HCT116 (cell line): ENCODE measurements at regions not wholly inside any gene's neighbourhood (a gene's known extent, or its start where the extent isn't known, plus 50 kb on each side); places are given as distances from the start of the nearest gene placed in this dataset.

Source experiments
- ATF3 ChIP-seq: IDR thresholded peaks from 2 replicates; pipeline ENCODE4 v1.6.1; 2012
- ELF1 ChIP-seq: IDR thresholded peaks from 2 replicates; pipeline ENCODE4 v1.6.1; 2012; ENCODE audit warnings: low read depth, borderline replicate concordance
- EZH2 ChIP-seq: fragments of 200-600 bp; sonication (generic); IDR thresholded peaks from 2 replicates; pipeline ENCODE4 v1.6.1; 2017; ENCODE audit warnings: antibody characterized with exemption, mixed run types
- POLR2A ChIP-seq: IDR thresholded peaks from 2 replicates; pipeline ENCODE4 v1.7.0; 2011; ENCODE audit warnings: borderline replicate concordance; ENCODE audit not compliant: insufficient read depth, insufficient read length; ENCODE audit errors: extremely low read depth
- POLR2AphosphoS5 ChIP-seq: IDR thresholded peaks from 2 replicates; pipeline ENCODE4 v1.6.1; 2011; ENCODE audit warnings: mild to moderate bottlenecking, low read depth, low read length, moderate library complexity
- RAD21 ChIP-seq: IDR thresholded peaks from 2 replicates; pipeline ENCODE4 v1.6.1; 2012; ENCODE audit warnings: low read depth, mild to moderate bottlenecking
- SIN3A ChIP-seq: IDR thresholded peaks from 2 replicates; pipeline ENCODE4 v1.6.1; 2012; ENCODE audit warnings: low read depth
- SP1 ChIP-seq: IDR thresholded peaks from 2 replicates; pipeline ENCODE4 v1.6.1; 2012; ENCODE audit warnings: low read depth
- TCF7L2 ChIP-seq: IDR thresholded peaks from 2 replicates; pipeline ENCODE4 v1.7.0; 2011; ENCODE audit warnings: borderline replicate concordance, inconsistent platforms; ENCODE audit not compliant: insufficient read depth, insufficient read length; ENCODE audit errors: extremely low read depth
- YY1 ChIP-seq: IDR thresholded peaks from 2 replicates; pipeline ENCODE4 v1.6.1; 2011; ENCODE audit warnings: low read length, low read depth, moderate library complexity, mild to moderate bottlenecking; ENCODE audit not compliant: insufficient replicate concordance; ENCODE audit errors: extremely low read depth
- ZFX ChIP-seq: fragments of 450-650 bp; IDR thresholded peaks from 2 replicates; pipeline ENCODE4 v1.6.1; 2017
- TF ChIP-seq, protein P1 (sequence below), 3 experiments: fragments of 200-600 bp in 1 of 3; sonication (generic) in 1 of 3; IDR thresholded peaks in 2 of 3; conservative IDR thresholded peaks in 1 of 3; 2 replicates each; pipeline ENCODE4 v1.5.1; 2012 to 2017; ENCODE audit warnings: low read depth in 2 of 3, low read length in 2 of 3, antibody characterized with exemption in 1 of 3, borderline replicate concordance in 1 of 3, control low read depth in 1 of 3, mild to moderate bottlenecking in 1 of 3, mixed read lengths in 1 of 3, mixed run types in 1 of 3, moderate library complexity in 1 of 3; ENCODE audit not compliant: insufficient read depth in 1 of 3
- TF ChIP-seq, protein P2 (sequence below): IDR thresholded peaks from 2 replicates; pipeline ENCODE4 v1.6.1; 2012; ENCODE audit warnings: low read depth

DNA sequence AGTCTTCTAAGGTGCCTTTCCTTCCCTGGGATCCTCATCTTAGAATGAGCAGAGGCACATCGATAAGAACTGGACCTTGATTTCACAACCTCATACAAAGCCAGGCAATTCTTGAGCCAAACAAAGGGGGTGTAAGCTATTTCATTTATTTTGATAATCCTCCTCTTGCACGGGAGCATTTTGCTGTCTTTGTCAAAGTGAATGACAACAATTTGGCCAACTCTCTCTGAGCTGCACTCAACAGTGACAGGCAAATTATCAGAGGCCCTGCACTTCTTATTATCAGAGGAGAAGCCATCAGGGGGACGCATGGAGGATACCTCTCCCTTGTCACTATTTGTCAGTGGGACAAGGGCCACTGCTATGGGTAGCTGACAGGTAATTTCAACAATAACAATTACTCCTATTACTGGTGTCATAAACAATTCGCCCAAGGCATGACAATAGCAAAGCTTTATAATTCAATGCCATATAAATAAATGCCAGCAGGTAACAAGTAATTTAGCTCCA lies 260.4 kb downstream of the MEIS1 start:
- no peak for TF ChIP-seq EZH2
- TF ChIP-seq, protein P1, sequence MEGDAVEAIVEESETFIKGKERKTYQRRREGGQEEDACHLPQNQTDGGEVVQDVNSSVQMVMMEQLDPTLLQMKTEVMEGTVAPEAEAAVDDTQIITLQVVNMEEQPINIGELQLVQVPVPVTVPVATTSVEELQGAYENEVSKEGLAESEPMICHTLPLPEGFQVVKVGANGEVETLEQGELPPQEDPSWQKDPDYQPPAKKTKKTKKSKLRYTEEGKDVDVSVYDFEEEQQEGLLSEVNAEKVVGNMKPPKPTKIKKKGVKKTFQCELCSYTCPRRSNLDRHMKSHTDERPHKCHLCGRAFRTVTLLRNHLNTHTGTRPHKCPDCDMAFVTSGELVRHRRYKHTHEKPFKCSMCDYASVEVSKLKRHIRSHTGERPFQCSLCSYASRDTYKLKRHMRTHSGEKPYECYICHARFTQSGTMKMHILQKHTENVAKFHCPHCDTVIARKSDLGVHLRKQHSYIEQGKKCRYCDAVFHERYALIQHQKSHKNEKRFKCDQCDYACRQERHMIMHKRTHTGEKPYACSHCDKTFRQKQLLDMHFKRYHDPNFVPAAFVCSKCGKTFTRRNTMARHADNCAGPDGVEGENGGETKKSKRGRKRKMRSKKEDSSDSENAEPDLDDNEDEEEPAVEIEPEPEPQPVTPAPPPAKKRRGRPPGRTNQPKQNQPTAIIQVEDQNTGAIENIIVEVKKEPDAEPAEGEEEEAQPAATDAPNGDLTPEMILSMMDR (IDR thresholded peaks at IDR 0.05 in 2 of 3, conservative IDR thresholded peaks at IDR 0.05 in 1 of 3; ENCODE audit: borderline replicate concordance in 1 of 3, insufficient read depth in 1 of 3, low read depth in 2 of 3, low read length in 2 of 3), result no peak
- no peak for TF ChIP-seq ELF1
- TF ChIP-seq TCF7L2, result no peak
- no peak for TF ChIP-seq POLR2AphosphoS5
- no peak for TF ChIP-seq POLR2A
- no peak for TF ChIP-seq YY1
- TF ChIP-seq, protein P2, sequence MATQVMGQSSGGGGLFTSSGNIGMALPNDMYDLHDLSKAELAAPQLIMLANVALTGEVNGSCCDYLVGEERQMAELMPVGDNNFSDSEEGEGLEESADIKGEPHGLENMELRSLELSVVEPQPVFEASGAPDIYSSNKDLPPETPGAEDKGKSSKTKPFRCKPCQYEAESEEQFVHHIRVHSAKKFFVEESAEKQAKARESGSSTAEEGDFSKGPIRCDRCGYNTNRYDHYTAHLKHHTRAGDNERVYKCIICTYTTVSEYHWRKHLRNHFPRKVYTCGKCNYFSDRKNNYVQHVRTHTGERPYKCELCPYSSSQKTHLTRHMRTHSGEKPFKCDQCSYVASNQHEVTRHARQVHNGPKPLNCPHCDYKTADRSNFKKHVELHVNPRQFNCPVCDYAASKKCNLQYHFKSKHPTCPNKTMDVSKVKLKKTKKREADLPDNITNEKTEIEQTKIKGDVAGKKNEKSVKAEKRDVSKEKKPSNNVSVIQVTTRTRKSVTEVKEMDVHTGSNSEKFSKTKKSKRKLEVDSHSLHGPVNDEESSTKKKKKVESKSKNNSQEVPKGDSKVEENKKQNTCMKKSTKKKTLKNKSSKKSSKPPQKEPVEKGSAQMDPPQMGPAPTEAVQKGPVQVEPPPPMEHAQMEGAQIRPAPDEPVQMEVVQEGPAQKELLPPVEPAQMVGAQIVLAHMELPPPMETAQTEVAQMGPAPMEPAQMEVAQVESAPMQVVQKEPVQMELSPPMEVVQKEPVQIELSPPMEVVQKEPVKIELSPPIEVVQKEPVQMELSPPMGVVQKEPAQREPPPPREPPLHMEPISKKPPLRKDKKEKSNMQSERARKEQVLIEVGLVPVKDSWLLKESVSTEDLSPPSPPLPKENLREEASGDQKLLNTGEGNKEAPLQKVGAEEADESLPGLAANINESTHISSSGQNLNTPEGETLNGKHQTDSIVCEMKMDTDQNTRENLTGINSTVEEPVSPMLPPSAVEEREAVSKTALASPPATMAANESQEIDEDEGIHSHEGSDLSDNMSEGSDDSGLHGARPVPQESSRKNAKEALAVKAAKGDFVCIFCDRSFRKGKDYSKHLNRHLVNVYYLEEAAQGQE, result no peak
- TF ChIP-seq SIN3A, result no peak
- TF ChIP-seq ATF3, result no peak
- TF ChIP-seq RAD21, result no peak
- no peak for TF ChIP-seq SP1
- TF ChIP-seq ZFX, result no peak
